Trophoblast cell (in vitro differentiated cells and primary cell): ENCODE measurements at regions not wholly inside any gene's neighbourhood (a gene's known extent, or its start where the extent isn't known, plus 50 kb on each side); places are given as distances from the start of the nearest gene placed in this dataset.

ENCODE experiments used
- DNase-seq, 2 donors: peaks; one replicate each; pipeline ENCODE4 v3.0.0-alpha.2; 2016
- H2AFZ ChIP-seq: 2 replicates; pipeline ENCODE4 v1.6.1; 2013; ENCODE audit warnings: low read length, moderate library complexity, mild to moderate bottlenecking; ENCODE audit not compliant: insufficient read depth, poor library complexity
- H2AK5ac ChIP-seq: 2 replicates; pipeline ENCODE4 v1.6.1; 2013; ENCODE audit warnings: mild to moderate bottlenecking, low read length
- H2BK120ac ChIP-seq: 2 replicates; pipeline ENCODE4 v1.6.1; 2013; ENCODE audit warnings: low read length, mild to moderate bottlenecking, moderate library complexity; ENCODE audit not compliant: insufficient read depth, poor library complexity
- H2BK12ac ChIP-seq: 2 replicates; pipeline ENCODE4 v1.6.1; 2013; ENCODE audit warnings: mild to moderate bottlenecking, low read length, moderate library complexity
- H2BK5ac ChIP-seq: 2 replicates; pipeline ENCODE4 v1.6.1; 2013; ENCODE audit warnings: low read length, low read depth, moderate library complexity, mild to moderate bottlenecking; ENCODE audit not compliant: poor library complexity
- H3K14ac ChIP-seq: 2 replicates; pipeline ENCODE4 v1.6.1; 2013; ENCODE audit warnings: mild to moderate bottlenecking, low read length
- H3K18ac ChIP-seq: 2 replicates; pipeline ENCODE4 v1.6.1; 2013; ENCODE audit warnings: mild to moderate bottlenecking, low read length
- H3K23ac ChIP-seq: 2 replicates; pipeline ENCODE4 v1.6.1; 2013; ENCODE audit warnings: low read length
- H3K27ac ChIP-seq: 2 replicates; pipeline ENCODE4 v1.5.1; 2013; ENCODE audit warnings: low read depth, mild to moderate bottlenecking, inconsistent platforms, low read length, moderate library complexity
- H3K27me3 ChIP-seq: 2 replicates; pipeline ENCODE4 v1.6.1; 2013; ENCODE audit warnings: inconsistent platforms, mild to moderate bottlenecking, low read length, moderate library complexity; ENCODE audit not compliant: insufficient read depth
- H3K36me3 ChIP-seq, 2 experiments: 1 replicate in 1 of 2; 2 replicates in 1 of 2; pipeline ENCODE4 v1.6.1; 2013; ENCODE audit warnings: low read length in 2 of 2, mild to moderate bottlenecking in 2 of 2, moderate library complexity in 1 of 2; ENCODE audit not compliant: insufficient read depth in 2 of 2, control insufficient read depth in 1 of 2
- H3K4ac ChIP-seq: 2 replicates; pipeline ENCODE4 v1.6.1; 2013; ENCODE audit warnings: low read depth, mild to moderate bottlenecking, low read length, moderate library complexity
- H3K4me1 ChIP-seq, 2 experiments: 1 replicate in 1 of 2; 2 replicates in 1 of 2; pipeline ENCODE4 v1.6.1; 2013; ENCODE audit warnings: low read length in 2 of 2, mild to moderate bottlenecking in 2 of 2, moderate library complexity in 1 of 2; ENCODE audit not compliant: insufficient read depth in 2 of 2, control insufficient read depth in 1 of 2
- H3K4me2 ChIP-seq: 2 replicates; pipeline ENCODE4 v1.6.1; 2013; ENCODE audit warnings: inconsistent platforms, mild to moderate bottlenecking, low read length, moderate library complexity
- H3K4me3 ChIP-seq: 2 replicates; pipeline ENCODE4 v1.5.1; 2013; ENCODE audit warnings: mild to moderate bottlenecking, low read depth, low read length, inconsistent platforms
- H3K79me1 ChIP-seq: one replicate; pipeline ENCODE4 v1.6.1; 2013; ENCODE audit warnings: low read length
- H3K79me2 ChIP-seq: 2 replicates; pipeline ENCODE4 v1.6.1; 2013; ENCODE audit warnings: low read length, mild to moderate bottlenecking; ENCODE audit not compliant: control insufficient read depth, insufficient read depth, poor library complexity
- H3K9ac ChIP-seq: 2 replicates; pipeline ENCODE4 v1.6.1; 2013; ENCODE audit warnings: mild to moderate bottlenecking, low read length
- H3K9me3 ChIP-seq: 2 replicates; pipeline ENCODE4 v1.6.1; 2013; ENCODE audit warnings: low read depth, mild to moderate bottlenecking, control low read depth, inconsistent platforms, low read length; ENCODE audit not compliant: insufficient read depth
- H4K12ac ChIP-seq: 2 replicates; pipeline ENCODE4 v1.6.1; 2013; ENCODE audit warnings: low read depth, mild to moderate bottlenecking, low read length, moderate library complexity
- H4K8ac ChIP-seq: 2 replicates; pipeline ENCODE4 v1.6.1; 2013; ENCODE audit warnings: low read depth, mild to moderate bottlenecking, low read length, moderate library complexity
- H4K91ac ChIP-seq: one replicate; pipeline ENCODE4 v1.6.1; 2013; ENCODE audit warnings: low read depth, mild to moderate bottlenecking, low read length, moderate library complexity
- WGBS: extraction: QIAGEN DNeasy Blood & Tissue Kit; methylation state at CpG from one replicate; pipeline ENCODE4 v1.1.7; 2013; ENCODE audit warnings: missing lambda C conversion rate; ENCODE audit not compliant: insufficient read length, insufficient coverage; ENCODE audit errors: extremely low coverage; 5-methylcytosine and 5-hydroxymethylcytosine counted together

GRCh38 chr3:124174476-124174875, 182.6 kb upstream of the ROPN1 start:
- no peaks in the 10 kb centered on the region for H3K9me3 ChIP-seq
- no peak overlapping the region for H2BK12ac ChIP-seq
- no peak overlapping the region for H3K4ac ChIP-seq
- no peak overlapping the region for H2BK5ac ChIP-seq
- no peak overlapping the region for H3K27ac ChIP-seq
- no peak for DNase-seq
- H2AFZ ChIP-seq = no peak overlapping the region
- H3K4me1 ChIP-seq = no peaks in the 10 kb centered on the region
- no peak overlapping the region for H4K91ac ChIP-seq
- no CpG with 5 or more reads among the region's 3 CpGs for WGBS
- H3K23ac ChIP-seq = no peak overlapping the region
- H3K18ac ChIP-seq = no peak overlapping the region
- H3K36me3 ChIP-seq = no peaks in the 10 kb centered on the region
- no peaks in the 10 kb centered on the region for H3K27me3 ChIP-seq
- no peak overlapping the region for H3K4me3 ChIP-seq
- no peak overlapping the region for H3K4me2 ChIP-seq
- no peak overlapping the region for H2AK5ac ChIP-seq
- H3K14ac ChIP-seq = no peak overlapping the region
- H3K79me1 ChIP-seq = no peaks in the 10 kb centered on the region
- H3K79me2 ChIP-seq = no peaks in the 10 kb centered on the region
- H2BK120ac ChIP-seq = no peak overlapping the region
- no peak overlapping the region for H3K9ac ChIP-seq
- H4K12ac ChIP-seq = no peak overlapping the region
- no peak overlapping the region for H4K8ac ChIP-seq

GRCh38 chr3:124174910-124175874, 183.3 kb upstream of the ROPN1 start:
- no peak overlapping the region for H3K4me2 ChIP-seq
- no peak overlapping the region for H4K12ac ChIP-seq
- no peaks in the 10 kb centered on the region for H3K79me1 ChIP-seq
- H3K23ac ChIP-seq = no peak overlapping the region
- no peak overlapping the region for H3K9ac ChIP-seq
- H3K27me3 ChIP-seq = no peaks in the 10 kb centered on the region
- DNase-seq = no peak
- H4K91ac ChIP-seq = no peak overlapping the region
- H3K4me3 ChIP-seq = no peak overlapping the region
- WGBS = no CpG with 5 or more reads among the region's 27 CpGs
- H4K8ac ChIP-seq = no peak overlapping the region
- no peak overlapping the region for H3K4ac ChIP-seq
- H2AK5ac ChIP-seq = no peak overlapping the region
- no peaks in the 10 kb centered on the region for H3K79me2 ChIP-seq
- H3K9me3 ChIP-seq = no peaks in the 10 kb centered on the region
- H2BK120ac ChIP-seq = no peak overlapping the region
- H3K14ac ChIP-seq = no peak overlapping the region
- no peak overlapping the region for H3K27ac ChIP-seq
- no peaks in the 10 kb centered on the region for H3K36me3 ChIP-seq
- no peaks in the 10 kb centered on the region for H3K4me1 ChIP-seq
- H2BK5ac ChIP-seq = no peak overlapping the region
- no peak overlapping the region for H2BK12ac ChIP-seq
- no peak overlapping the region for H3K18ac ChIP-seq
- H2AFZ ChIP-seq = no peak overlapping the region

- no peak overlapping the region for H3K9ac ChIP-seq
- no peak overlapping the region for H2BK12ac ChIP-seq
- no peak overlapping the region for H3K4ac ChIP-seq
- H3K27ac ChIP-seq = no peak overlapping the region
- no peaks in the 10 kb centered on the region for H3K36me3 ChIP-seq
- no peak overlapping the region for H3K4me2 ChIP-seq
- H3K23ac ChIP-seq = no peak overlapping the region
- no peak overlapping the region for H4K91ac ChIP-seq
- no peak overlapping the region for H4K12ac ChIP-seq
- no peak overlapping the region for H4K8ac ChIP-seq
- H3K9me3 ChIP-seq = no peaks in the 10 kb centered on the region
- H3K4me1 ChIP-seq = no peaks in the 10 kb centered on the region
- no peak overlapping the region for H3K14ac ChIP-seq
- H3K27me3 ChIP-seq = no peaks in the 10 kb centered on the region
- no peak overlapping the region for H2AFZ ChIP-seq
- H3K18ac ChIP-seq = no peak overlapping the region
- no peak for DNase-seq
- no peak overlapping the region for H3K4me3 ChIP-seq
- no peak overlapping the region for H2BK5ac ChIP-seq
- no peak overlapping the region for H2BK120ac ChIP-seq
- no peak overlapping the region for H2AK5ac ChIP-seq
- H3K79me1 ChIP-seq = no peaks in the 10 kb centered on the region
- WGBS = no CpG with 5 or more reads among the region's 2 CpGs
- H3K79me2 ChIP-seq = no peaks in the 10 kb centered on the region
Observed at GRCh38 chr3:124177071-124177470, 185.1 kb upstream of the ROPN1 start.

GRCh38 chr3:124178531-124178930, 186.6 kb upstream of the ROPN1 start:
- Histone ChIP-seq H2AFZ (no peak overlapping the region), H3K9ac (no peak overlapping the region), H3K79me1 (no peaks in the 10 kb centered on the region), H3K4me1 (no peaks in the 10 kb centered on the region), H3K14ac (no peak overlapping the region), H3K27ac (no peak overlapping the region), H3K18ac (no peak overlapping the region), H3K4me2 (no peak overlapping the region), H3K36me3 (no peaks in the 10 kb centered on the region), H4K8ac (no peak overlapping the region), H4K91ac (no peak overlapping the region), H2BK5ac (no peak overlapping the region), H4K12ac (no peak overlapping the region), H3K4ac (no peak overlapping the region), H2BK12ac (no peak overlapping the region), H3K79me2 (no peaks in the 10 kb centered on the region), H2AK5ac (no peak overlapping the region), H3K4me3 (no peak overlapping the region), H3K27me3 (no peaks in the 10 kb centered on the region), H3K9me3 (no peaks in the 10 kb centered on the region), H3K23ac (no peak overlapping the region), H2BK120ac (no peak overlapping the region)
- no CpG with 5 or more reads among the region's 3 CpGs for WGBS
- no peak for DNase-seq
